HG03108 (cell line): ENCODE measurements at regions not wholly inside any gene's neighbourhood (a gene's known extent, or its start where the extent isn't known, plus 50 kb on each side); places are given as distances from the start of the nearest gene placed in this dataset.

Source experiments
- ATAC-seq: cut with Tn5 transposase; IDR thresholded peaks from one replicate; pipeline ENCODE4 v1.9.1; 2021; ENCODE audit warnings: moderate library complexity; ENCODE audit not compliant: unreplicated experiment

DNA sequence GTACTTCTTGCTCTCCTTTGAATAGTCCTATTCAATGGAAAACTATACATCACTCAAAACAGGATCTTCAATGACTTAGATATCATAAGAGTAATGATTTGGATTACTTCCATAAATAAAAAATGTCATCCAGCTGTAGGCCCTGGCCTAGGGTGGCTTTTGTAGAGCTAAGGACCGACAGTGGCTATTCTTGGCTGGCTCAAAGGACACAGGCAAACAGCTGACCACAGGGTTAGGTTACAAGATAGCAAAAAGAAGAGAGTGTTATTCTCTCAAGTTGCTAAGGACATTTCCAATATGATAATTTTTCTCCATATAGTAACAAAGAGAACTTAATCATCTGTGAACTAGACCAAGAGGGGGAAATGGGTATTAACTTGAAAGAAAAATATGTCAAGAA, 495.1 kb downstream of the PLPP3 start:
- no peak for ATAC-seq

- ATAC-seq = no peak
These were observed 497.6 kb downstream of the PLPP3 start for GRCh38 chr1:56081736-56082135.

- no peak for ATAC-seq
These were observed 498.2 kb downstream of the PLPP3 start for GRCh38 chr1:56081173-56081572.

GRCh38 chr1:56080123-56080522, 499.2 kb downstream of the PLPP3 start:
- ATAC-seq = no peak

DNA sequence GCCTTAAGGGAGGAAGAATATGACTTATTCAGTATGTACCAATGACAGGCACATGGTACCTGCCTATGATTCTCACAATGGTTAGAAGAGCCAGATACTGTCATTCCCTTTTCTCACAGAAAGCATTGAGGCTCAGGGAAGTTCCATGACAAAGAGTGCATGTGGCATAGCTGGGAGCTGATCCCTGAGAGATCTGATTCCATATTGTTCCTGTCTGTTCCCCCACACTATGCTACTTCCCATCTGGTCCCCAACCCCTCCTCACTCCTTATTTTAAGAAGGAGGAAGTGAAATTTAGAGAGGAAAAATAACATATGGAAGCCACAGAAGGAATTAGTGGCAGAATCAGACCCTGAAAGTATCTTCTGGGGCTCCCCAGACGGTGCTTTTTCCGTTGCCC, 500.0 kb downstream of the PLPP3 start:
- no peak for ATAC-seq

GRCh38 chr1:56077206-56077605, 502.2 kb downstream of the PLPP3 start:
- ATAC-seq = no peak

DNA sequence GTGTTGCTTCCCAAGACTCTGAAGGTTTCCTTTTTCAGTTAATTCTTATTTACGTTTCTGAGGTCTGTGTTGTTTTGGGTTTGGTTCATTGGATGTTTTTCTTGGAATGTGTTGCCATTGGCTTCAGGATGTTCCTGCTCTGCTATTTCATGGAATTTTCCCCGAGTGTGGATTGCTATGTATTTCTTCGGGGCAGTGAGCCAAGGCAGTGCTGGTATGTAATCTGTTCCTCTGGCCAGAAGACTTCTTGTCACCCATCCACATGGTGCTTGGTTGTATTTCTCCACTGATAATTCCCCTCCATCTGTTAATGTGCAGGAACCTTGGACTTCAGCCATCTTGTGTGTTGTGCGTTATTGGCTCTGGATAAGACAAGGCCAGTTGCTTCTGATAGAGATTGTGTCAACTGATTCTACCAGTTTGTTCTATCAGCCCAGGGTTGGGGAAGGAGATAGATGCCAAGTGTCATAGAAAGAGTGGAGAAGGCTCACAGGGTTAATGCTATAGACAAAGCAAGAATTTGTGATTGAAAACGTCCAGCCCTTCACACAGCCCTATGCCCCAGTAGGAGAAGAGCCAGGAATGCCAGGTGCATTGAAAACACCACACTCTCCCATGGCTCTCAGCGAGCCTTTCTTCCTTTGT, 505.2 kb downstream of the PLPP3 start:
- ATAC-seq = no peak

DNA sequence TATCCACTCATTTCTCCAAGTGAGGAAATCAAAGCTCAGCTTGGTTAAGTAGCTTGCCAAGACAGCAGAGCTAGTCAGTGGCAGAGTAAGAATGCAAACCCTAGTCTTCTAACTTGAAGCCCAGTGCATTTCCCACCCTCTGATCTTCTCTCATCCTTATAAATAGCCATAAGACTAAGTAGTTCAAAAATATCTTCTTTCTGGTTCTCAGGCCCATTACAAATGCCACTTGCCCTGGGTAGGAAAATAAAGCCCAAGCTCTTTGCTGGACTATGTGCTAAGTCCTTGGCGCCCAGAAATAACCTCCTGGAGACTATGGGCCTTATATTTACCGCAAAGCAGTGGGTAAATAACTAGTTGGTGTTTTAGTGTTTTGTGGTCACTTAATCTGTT, 505.8 kb downstream of the PLPP3 start:
- ATAC-seq = no peak

GRCh38 chr1:56073206-56073605, 506.2 kb downstream of the PLPP3 start:
- ATAC-seq = no peak

GRCh38 chr1:56072310-56072709, 507.1 kb downstream of the PLPP3 start:
- ATAC-seq = no peak

DNA sequence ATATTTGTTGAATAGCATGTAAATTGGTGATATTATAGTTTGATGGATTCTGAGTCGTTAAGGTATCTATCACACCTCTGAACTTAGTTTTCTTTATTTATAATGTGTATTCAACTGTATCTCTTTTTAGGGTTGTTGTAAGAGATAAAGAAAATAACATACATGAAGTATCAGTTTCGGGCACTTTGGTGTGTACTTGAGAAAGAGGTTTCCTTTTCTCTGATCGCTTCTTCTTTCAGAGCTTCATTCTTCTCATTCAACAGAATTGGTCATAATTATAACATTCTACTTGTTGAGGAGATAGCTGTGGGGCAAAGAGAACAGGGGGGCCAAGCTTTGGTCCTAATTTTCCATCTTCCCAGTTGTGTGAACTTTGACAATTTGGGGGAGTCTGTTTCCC, 508.0 kb downstream of the PLPP3 start:
- no peak for ATAC-seq

DNA sequence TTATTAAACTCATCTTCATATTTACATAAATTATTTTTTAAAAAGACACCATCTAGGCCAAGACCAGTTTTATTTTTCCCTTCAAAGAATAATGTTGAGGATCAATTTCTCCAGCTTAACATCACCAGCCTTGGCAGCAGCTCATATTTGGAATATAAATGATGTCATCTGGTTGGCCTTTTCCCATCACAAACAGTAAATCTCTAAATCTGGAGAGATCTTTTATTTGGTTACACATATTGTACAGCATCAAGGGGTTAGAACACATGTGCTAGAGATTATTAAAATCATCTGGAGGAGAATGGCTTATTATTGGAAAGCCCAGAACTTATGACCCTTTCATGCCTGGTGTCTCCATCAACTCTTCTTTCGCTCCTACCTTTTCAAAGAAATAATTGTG, 508.8 kb downstream of the PLPP3 start:
- ATAC-seq = no peak

GRCh38 chr1:56069824-56070223, 509.5 kb downstream of the PLPP3 start:
- no peak for ATAC-seq

DNA sequence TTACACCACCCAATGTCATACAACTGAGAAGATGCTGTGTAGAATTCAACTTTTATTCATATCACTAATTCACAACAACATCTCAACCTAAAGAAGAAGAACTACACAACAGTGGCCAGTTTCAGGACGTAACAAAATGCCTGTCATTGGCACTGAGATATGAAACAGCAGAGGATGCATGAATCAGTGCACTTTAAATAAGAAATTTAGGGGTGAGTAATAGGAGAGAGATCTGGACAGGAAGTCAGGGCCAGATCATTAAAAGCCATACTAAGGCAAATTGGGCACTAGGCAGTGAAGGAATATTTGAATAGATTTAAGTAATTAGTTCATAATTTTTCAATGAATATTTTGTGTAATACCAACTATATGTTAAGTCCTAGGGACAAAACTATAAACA, 510.5 kb downstream of the PLPP3 start:
- no peak for ATAC-seq

DNA sequence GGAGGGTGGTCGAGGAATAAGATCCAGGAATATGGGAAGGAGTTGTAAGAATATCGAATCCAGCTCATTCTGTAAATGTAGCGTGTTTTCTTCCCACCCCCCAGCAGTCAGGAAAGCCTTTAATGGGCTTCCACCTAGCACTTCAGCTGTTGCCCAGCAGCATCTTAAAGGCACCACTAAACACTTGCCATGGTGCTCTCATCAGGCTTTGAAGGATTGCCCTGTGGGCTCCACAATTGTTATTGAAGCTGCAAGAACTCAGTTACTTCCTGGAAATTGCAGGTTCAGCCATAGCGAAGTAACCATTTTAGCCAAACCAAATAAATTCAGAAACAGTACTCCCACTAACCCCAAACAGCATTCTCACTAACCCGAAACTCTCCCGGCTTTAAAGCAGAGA, 511.2 kb downstream of the PLPP3 start:
- no peak for ATAC-seq

DNA sequence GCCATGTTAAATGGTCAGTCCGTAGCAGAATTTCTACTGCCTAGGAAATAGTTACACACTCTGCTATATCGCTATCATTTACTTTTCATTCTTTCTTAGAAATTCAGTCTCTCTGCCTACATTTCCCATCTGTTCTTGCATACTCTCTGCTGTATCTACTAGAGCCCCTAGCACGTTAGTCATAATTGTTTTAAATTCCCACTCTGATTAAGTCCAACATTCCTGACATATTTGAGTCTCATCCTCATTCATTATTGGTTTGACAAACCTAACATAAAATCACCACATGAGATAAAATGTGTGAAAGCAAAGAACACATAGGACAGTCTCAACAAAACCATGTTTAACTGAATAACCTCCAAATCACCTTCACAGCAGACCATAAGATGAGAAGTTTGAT, 513.6 kb downstream of the PLPP3 start:
- no peak for ATAC-seq

GRCh38 chr1:56064705-56065104, 514.7 kb downstream of the PLPP3 start:
- no peak for ATAC-seq

DNA sequence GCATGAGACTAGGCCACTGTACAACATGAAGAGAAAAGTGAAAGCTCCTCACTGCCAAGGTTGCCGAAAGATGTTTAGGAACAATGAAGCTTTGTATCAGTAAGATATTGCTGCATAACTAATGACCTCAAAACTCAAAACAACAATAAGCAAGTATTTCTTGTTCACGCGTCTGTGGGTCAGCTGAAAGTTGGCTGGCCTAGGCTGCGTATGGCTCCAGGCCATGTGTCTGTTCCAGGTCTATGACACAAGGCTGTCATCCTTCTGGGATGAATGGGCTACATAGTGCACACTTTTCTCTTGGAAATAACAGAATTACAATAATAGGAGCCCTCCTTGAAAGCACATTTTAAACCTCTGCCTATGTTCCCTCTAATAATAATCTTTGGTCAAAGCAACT, 515.9 kb downstream of the PLPP3 start:
- no peak for ATAC-seq

GRCh38 chr1:56062625-56063024, 516.7 kb downstream of the PLPP3 start:
- ATAC-seq = no peak

DNA sequence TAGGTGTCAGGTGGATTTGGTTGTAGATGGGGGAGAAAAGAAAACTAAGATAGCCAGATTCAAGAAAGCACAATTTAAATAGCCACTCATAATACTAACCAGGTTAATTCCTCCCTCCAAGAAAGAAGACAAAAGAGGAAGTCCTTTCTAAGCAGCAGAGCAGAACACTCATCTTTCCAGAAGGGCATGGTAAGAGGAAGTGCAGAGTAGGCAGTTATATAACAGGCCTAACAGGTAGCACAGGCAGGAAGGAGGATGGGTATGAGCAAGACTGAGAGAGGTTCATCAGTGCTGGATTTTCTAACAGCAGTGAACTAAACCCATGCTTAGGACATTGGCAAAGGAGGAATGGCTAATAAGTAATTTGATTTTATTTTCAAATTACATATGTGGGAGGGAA, 517.5 kb downstream of the PLPP3 start:
- ATAC-seq = no peak

- ATAC-seq = no peak
These were observed 518.5 kb downstream of the PLPP3 start for GRCh38 chr1:56060906-56061305.

DNA sequence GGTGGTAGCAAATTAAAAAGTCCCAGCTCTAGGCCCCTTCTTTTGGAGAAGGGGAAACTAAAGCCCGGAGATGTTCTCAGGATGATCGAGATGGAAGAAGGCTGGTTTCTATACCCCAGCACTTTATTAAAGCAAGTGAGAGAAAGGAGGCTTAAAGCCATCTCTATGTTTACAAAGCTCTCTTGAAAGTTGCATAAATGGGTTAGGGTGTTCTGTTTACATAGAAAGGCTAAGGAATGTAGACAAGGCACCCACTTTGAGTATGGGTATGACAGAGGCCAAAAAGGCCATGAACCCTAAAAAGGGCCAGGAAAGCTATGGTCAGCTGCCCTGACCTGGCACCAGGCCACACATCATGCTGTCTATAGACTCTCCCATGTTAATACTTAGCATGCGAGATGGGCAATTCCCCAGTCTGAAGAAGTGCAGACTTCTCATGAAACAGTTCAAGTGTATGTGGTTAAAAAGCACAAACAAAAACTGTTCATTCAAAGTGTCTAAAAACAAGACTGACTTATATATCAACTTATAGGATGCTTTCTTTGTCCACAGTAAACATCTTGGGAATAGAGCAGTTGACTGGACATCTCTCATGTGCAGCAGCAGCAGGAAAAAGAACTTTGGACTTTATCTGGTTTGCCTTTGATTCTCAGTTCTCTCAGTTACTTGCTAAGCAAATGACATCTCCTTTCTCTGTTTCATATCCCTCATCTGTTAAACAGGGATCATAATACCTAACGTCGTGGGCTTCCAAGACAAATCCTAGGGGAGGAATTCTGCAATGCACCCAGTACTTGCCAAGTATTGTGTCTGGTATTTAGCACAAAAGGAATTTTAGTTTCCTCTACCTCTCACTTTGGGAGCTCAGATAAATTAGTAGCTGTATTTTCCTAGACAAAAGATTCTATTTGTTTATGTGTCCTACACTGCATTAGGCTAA, 521.6 kb downstream of the PLPP3 start:
- no peak for ATAC-seq
